NCI-H345 treated with DMSO at 0.1 percent for 48 hours (cell line): ENCODE measurements at regions not wholly inside any gene's neighbourhood (a gene's known extent, or its start where the extent isn't known, plus 50 kb on each side); places are given as distances from the start of the nearest gene placed in this dataset.

Source experiments
- DNase-seq: peaks from one replicate; lab custom pipeline; 2025; ENCODE audit not compliant: unreplicated experiment; lab: John Stamatoyannopoulos, UW

DNA sequence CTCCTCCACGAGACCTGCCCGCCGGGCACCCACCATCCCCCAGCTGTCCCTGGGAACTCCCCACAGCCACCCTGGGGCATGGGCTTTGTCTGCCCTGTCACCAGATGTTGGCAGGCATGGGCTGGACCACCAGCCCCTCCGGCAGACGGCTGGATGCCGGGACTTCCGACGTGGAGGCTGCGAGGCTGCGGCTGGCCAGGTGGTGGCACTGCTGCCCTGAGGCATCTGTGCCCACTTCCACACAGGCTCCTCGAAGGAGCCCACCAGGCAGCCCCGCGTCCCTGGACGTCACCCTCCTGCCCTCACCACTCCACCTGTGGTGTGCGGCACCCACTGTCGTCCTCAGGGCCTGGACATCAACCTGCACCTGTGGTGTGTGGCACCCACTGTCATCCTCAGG, 319.9 kb upstream of the SALL3 start:
- no peak for DNase-seq

- no peak for DNase-seq
These were observed 319.3 kb upstream of the SALL3 start for GRCh38 chr18:78660311-78660710.

GRCh38 chr18:78661316-78661715, 318.3 kb upstream of the SALL3 start:
- DNase-seq = no peak

DNA sequence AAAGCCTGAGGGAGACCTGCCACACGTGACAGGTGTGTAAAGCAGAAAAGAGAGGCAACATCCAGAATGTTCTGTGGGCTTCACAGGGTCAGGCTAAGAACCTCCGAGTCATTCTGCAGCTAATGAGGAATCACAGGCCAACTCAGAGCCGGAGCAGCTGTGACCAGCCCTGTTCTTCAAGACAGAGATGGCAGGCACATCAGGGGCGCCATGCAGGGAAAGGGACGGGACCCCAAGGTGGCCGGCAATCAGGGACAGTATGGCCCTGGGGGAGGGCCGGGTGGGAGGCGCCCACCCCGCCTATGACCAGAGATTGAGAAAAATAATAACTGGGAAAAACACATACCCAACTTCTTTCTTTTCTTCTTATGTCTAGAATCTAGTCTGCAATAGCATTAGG, 316.7 kb upstream of the SALL3 start:
- no peak for DNase-seq

- no peak for DNase-seq
These were observed 315.6 kb upstream of the SALL3 start for GRCh38 chr18:78664048-78664447.

DNA sequence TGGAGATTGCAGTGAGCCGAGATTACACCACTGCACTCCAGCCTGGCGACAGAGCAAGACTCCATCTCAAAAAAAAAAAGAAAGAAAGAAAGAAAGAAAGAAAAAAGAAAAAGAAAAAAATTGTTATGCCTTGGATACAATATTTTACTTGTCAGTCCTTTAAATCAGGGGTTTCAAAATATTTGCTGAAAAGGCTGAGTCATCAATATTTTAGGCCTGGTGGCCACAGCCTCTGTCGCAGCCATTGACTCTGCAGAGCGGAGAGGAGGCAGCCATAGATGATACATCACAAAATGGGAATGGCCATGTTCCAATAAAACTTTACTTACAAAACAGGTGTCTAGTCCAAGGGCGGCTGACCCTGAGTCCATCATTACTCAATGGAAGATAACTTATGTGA, 314.8 kb upstream of the SALL3 start:
- no peak for DNase-seq

- DNase-seq = no peak
These were observed 314.0 kb upstream of the SALL3 start for GRCh38 chr18:78665644-78666043.

DNA sequence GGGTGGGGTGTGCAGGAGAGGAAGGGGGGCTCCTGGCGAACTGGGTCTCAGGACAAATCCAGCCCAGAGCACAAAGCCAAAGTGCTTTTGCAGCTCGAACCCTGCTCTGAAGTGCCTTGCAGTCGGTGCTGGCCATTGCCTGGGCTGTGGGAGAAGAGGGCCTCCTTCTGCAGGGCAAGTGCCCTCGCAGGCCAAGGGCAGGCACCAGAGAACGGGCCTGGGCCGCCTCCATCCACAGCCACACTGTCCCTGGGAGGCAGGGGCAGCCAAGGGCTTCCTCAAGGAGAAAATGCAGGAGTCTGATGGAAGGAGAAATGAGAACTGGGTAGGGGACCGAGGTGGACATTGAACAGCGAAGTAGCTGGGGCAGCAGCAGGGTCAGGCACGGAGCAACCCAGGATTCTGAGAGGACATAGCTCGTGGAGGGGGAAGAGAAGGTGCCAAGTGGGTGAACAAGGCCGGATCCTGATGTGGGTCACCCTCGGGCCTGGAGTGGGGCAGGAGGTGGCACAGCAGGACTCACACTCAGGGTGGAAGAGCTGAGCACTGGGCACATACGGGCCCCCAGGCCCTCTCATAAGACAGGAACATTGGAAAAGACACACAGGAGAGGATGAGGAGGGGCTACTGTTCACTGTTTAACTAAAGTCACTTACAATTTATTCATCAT, 312.8 kb upstream of the SALL3 start:
- no peak for DNase-seq

- no peak for DNase-seq
These were observed 308.7 kb upstream of the SALL3 start for GRCh38 chr18:78670778-78671391.

- no peak for DNase-seq
These were observed 308.1 kb upstream of the SALL3 start for GRCh38 chr18:78671551-78671950.

DNA sequence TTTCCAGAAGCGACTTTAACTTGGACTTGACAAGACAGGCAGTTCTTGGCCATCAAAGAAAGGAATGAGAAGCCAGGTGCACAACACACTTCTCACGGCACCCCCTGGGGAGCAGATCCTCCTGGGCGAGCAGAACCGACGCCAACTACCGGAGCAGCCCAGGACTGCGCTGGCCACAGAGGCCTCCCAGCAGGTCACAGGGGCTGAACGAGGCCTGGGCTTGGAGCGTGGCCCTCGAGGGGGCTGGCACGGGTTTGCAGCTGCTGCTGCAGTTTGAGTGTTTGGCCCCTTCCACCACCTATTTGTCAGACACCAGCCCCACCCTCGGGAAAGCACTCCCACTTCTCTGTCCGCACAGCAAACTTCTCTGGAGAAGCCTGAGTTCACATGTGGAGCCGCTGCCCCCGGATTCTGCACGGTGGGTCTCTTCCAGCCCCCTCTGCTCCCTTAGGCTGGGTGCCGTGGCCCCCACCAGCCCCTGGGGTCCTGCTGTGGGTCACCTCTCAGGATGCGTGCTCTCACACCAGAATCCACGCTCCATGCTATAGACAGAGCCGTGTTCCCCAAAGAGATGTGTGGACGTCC, 306.7 kb upstream of the SALL3 start:
- DNase-seq = no peak

- DNase-seq = no peak
These were observed 305.9 kb upstream of the SALL3 start for GRCh38 chr18:78673516-78674321.

DNA sequence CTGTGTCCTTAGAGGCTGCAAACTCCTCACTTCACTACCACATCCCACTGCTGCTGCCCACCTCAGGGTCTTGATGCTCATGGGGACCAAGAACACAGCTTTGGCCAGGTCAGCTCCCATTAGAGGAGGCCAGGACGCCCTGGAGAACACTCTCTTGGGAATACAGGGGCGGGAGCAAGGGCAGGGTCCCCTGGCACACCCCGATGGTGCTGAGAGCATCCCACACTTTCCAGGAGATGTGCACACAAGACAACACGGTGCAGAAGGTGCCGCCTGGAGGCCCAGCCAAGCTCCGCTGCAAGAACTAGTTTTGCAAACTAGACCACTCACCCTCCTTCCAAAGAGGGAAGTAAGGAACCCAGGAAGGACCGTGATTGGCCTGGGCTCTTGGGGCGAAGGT, 304.4 kb upstream of the SALL3 start:
- DNase-seq = no peak

- DNase-seq = no peak
These were observed 302.8 kb upstream of the SALL3 start for GRCh38 chr18:78676622-78677482.

DNA sequence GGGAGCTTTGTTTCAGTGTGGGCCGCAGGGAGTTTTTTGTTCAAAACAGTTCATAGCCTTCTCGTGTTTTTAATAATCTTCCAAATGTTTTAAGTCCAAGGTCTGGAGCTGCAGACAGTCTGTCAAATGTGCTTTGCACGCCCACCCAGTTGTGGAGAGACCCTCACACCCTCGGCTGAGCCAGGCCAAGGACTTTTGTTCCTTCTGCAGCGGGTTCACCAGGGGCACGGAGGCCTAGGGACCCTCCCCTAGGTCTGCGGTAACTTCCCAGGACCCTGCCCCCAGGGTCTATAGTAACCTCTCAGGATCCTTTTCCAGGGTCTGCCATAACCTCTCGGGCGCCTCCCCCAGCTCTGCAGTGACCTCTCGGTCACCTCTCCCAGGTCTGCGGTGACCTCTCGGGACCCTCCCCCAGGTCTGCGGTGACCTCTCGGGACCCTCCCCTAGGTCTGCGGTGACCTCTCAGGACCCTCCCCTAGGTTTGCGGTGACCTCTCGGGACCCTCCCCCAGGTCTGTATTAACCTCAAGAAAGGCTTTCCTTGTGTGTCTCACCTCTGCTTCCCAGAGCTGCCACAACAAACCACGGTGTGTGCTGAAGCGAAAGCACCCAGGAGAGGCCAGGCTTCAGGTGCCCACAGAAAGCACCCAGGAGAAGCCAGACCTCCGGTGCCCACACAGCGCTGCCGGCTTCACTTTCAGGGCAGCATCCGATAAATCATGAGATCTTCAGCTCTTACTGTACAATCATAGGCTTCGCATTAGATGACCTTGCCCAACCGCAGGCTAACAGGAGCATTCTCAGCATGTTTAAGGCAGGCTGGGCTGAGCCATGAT, 301.9 kb upstream of the SALL3 start:
- no peak for DNase-seq

GRCh38 chr18:78678318-78678695, 301.3 kb upstream of the SALL3 start:
- DNase-seq = no peak

DNA sequence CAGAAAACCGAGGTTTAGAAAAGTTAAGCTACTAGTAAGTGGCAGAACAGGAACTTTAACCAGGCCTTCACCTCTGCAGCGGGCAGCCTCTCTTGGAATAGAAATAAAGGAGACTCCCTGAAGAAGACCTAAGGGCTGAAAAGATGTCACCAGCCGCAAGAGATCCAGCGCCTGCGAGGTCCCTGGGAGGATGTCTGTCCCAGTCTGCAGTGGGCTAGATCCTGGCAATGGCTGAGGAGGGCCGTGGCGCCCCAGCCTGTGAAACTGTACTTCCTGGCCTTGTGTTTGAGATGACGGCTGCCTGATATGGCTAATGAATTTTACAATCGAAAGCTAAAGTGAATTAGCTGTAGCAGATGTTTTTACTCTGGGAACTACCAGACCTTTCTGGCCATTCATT, 300.6 kb upstream of the SALL3 start:
- no peak for DNase-seq

DNA sequence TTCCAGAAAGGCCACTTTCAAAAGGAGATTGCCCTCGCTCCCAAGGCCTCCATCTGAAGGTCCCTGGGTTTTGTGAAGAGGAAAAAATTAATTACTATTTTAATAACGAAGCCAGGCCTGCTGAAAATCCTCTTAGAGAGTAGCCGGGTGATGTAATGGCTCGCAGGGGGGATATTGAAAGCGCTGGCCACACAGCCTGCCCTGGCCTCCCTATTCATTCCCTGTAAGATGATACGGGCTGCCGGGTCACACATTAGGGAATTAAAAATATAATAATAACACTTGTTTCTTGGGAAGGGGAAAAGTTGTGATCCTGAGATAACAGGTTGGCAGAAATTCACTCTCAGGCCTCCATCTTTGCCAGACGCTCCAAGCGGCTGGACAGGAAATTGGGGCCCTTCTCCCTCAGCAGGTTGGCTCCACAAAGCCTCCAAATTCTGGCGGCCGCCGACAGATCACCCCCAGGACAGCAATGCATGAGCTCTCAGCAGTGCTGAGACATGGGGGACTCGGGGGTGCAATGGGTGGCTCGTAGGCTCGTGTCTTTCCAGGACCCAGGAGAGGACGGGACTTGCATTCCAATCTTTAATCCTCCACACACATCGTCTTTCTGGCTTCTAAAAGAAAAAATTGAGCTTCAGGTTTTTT, 299.9 kb upstream of the SALL3 start:
- no peak for DNase-seq

GRCh38 chr18:78681396-78681795, 298.2 kb upstream of the SALL3 start:
- no peak for DNase-seq

DNA sequence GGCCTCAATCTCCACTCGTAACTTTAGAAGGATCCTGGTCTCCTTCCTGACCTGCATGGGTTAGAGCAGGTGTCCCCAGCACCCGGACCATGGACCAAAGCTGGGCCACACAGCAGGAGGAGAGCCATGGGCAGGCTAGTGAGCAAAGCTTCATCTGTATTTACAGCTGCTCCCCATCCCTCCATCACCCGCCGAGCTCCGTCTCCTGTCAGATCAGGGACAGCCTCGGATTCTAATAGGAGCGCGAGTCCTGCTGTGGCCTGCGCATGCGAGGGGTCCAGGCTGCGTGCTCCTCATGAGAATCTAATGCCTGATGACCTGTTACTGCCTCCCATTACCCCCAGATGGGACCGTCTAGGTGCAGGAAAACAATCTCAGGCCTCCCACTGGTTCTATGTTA, 297.7 kb upstream of the SALL3 start:
- no peak for DNase-seq
